Neural cell (in vitro differentiated cells): ENCODE measurements at regions not wholly inside any gene's neighbourhood (a gene's known extent, or its start where the extent isn't known, plus 50 kb on each side); places are given as distances from the start of the nearest gene placed in this dataset.

Experiments used
- CTCF ChIP-seq: fragments of 450-650 bp; IDR thresholded peaks from 2 replicates; pipeline ENCODE4 v1.5.1; 2014; ENCODE audit warnings: antibody characterized with exemption, mild to moderate bottlenecking, moderate library complexity; ENCODE audit not compliant: poor library complexity, severe bottlenecking
- EZH2 ChIP-seq: fragments of 200-600, 300-800 bp; shearing (Covaris generic), sonication (generic); IDR thresholded peaks from 2 replicates; pipeline ENCODE4 v1.6.1; 2014; ENCODE audit warnings: antibody characterized with exemption, low read length, borderline replicate concordance, mild to moderate bottlenecking; ENCODE audit not compliant: insufficient read depth, poor library complexity, severe bottlenecking
- MXI1 ChIP-seq: fragments of 450-650 bp; conservative IDR thresholded peaks from 2 replicates; pipeline ENCODE4 v1.6.1; 2014; ENCODE audit warnings: antibody characterized with exemption, mild to moderate bottlenecking; ENCODE audit not compliant: poor library complexity, severe bottlenecking
- POLR2AphosphoS5 ChIP-seq: IDR thresholded peaks from 2 replicates; pipeline ENCODE4 v1.6.1; 2012
- REST ChIP-seq: IDR thresholded peaks from 2 replicates; pipeline ENCODE4 v1.6.1; 2012; ENCODE audit warnings: borderline replicate concordance

- TF ChIP-seq CTCF, result no peak
- no peak for TF ChIP-seq MXI1
- TF ChIP-seq POLR2AphosphoS5, result no peak
- no peak for TF ChIP-seq EZH2
- no peak for TF ChIP-seq REST
Observed at GRCh38 chr5:10902145-10902544, 141.1 kb upstream of the DAP start.
